Stimulated activated naive CD8-positive, alpha-beta T cell treated with anti-CD3 and anti-CD28 coated beads, Interleukin-15, amount 100 ng/mL, for 72 hours (primary cell): ENCODE measurements at regions not wholly inside any gene's neighbourhood (a gene's known extent, or its start where the extent isn't known, plus 50 kb on each side); places are given as distances from the start of the nearest gene placed in this dataset.
"Not testable (repeated sequence)": the region's sequence is repeated elsewhere in the genome, so short reads cannot be mapped to it uniquely, and the experiment has no call there.

Experiments
- ATAC-seq: fragments of 150-1000 bp; cut with Tn5 transposase; 2 replicates; pipeline ENCODE4 v1.10.0; 2021; ENCODE audit warnings: mild to moderate bottlenecking, moderate library complexity
- DNase-seq, 2 donors: peaks; one replicate each; pipeline ENCODE4 v3.0.0; 2021 to 2022
- H3K27ac Mint-ChIP-seq, 2 donors: one replicate each; pipeline ENCODE4 v1.8.0; 2022; ENCODE audit warnings: mild to moderate bottlenecking in 2 of 2, mixed read lengths in 2 of 2, moderate library complexity in 2 of 2
- H3K27me3 Mint-ChIP-seq: one replicate; pipeline ENCODE4 v1.8.0; 2022; ENCODE audit warnings: mixed read lengths
- H3K4me1 Mint-ChIP-seq: one replicate; pipeline ENCODE4 v1.8.0; 2022; ENCODE audit warnings: mild to moderate bottlenecking, mixed read lengths
- H3K4me3 Mint-ChIP-seq, 2 donors: one replicate each; pipeline ENCODE4 v1.8.0; 2022; ENCODE audit warnings: mild to moderate bottlenecking in 2 of 2, mixed read lengths in 2 of 2, moderate library complexity in 1 of 2
- H3K9me3 Mint-ChIP-seq, 2 donors: one replicate each; pipeline ENCODE4 v1.8.0; 2022; ENCODE audit warnings: mixed read lengths in 2 of 2

DNA sequence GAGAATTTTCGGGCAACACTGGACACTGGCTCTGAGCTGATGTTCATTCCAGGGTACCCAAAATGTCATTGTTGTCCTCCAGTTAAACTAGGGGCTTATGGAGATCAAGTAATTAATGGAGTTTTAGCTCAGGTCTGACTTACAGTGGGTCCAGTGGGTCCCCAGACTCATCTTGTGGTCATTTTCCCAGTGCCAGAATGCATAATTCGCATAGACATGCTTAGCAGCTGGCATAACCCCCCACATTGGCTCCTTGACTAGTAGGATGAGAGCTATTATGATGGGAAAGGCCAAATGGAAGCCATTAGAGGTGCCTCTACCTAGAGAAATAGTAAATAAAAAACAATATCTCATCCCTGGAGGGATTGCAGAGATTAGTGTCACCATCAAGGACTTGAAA, 818.9 kb downstream of the TMTC2 start:
- no peak for ATAC-seq

DNA sequence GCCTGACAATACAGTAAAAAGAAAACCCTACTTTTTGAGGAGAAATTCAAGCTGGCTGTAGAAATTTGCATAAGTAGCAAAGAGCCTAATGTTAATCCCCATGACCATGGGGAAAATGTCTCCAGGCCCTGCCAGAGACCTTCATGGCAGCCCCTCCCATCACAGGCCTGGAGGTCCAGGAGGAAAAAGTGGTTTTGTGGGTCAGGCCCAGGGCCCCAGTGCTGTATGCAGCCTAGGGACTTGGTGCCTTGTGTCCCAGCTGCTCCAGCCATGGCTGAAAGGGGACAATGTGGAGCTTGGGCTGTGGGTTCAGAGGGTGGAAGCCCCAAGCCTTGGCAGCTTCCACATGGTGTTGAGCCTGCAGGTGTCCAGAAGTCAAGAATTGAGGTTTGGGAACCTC, 813.2 kb downstream of the TMTC2 start:
- H3K9me3 Mint-ChIP-seq = peaks cover 20 to 24% of the 10 kb centered on the region in 2 donors

More for the DNA sequence above, 818.9 kb downstream of the TMTC2 start:
- Mint-ChIP-seq H3K4me3 (no peak overlapping the region), H3K27me3 (no peaks in the 10 kb centered on the region), H3K27ac (no peak overlapping the region), H3K9me3 (peaks cover 9 to 13% of the 10 kb centered on the region in 2 donors), H3K4me1 (no peaks in the 10 kb centered on the region)
- no peak for DNase-seq

DNA sequence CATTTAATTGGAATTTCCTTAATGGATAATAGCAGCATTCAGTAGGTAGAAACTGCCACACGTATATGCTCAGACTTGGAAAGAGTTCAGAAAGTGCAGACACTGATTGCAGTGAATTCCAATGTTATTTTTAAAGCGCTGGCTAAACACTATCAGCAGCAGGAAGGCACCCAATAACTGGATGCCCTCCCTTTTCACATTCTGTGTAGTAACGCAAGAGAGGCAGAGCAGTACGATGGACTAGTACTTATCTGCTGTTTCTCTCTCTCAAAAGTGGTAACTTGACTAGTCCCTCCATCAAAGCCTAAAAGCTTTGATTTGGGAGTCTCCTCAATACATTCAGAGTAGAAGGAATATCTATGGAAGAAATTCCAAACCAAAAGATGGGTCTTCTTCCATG, 791.0 kb downstream of the TMTC2 start:
- Mint-ChIP-seq H3K4me3 (no peak overlapping the region), H3K27ac (no peak overlapping the region), H3K9me3 (no peaks in the 10 kb centered on the region), H3K27me3 (no peaks in the 10 kb centered on the region), H3K4me1 (no peaks in the 10 kb centered on the region)
- ATAC-seq = no peak
- DNase-seq = no peak

More for the DNA sequence above, 813.2 kb downstream of the TMTC2 start:
- H3K4me1 Mint-ChIP-seq, H3K27me3 Mint-ChIP-seq, DNase-seq, ATAC-seq, H3K4me3 Mint-ChIP-seq, H3K27ac Mint-ChIP-seq: not testable (repeated sequence)

DNA sequence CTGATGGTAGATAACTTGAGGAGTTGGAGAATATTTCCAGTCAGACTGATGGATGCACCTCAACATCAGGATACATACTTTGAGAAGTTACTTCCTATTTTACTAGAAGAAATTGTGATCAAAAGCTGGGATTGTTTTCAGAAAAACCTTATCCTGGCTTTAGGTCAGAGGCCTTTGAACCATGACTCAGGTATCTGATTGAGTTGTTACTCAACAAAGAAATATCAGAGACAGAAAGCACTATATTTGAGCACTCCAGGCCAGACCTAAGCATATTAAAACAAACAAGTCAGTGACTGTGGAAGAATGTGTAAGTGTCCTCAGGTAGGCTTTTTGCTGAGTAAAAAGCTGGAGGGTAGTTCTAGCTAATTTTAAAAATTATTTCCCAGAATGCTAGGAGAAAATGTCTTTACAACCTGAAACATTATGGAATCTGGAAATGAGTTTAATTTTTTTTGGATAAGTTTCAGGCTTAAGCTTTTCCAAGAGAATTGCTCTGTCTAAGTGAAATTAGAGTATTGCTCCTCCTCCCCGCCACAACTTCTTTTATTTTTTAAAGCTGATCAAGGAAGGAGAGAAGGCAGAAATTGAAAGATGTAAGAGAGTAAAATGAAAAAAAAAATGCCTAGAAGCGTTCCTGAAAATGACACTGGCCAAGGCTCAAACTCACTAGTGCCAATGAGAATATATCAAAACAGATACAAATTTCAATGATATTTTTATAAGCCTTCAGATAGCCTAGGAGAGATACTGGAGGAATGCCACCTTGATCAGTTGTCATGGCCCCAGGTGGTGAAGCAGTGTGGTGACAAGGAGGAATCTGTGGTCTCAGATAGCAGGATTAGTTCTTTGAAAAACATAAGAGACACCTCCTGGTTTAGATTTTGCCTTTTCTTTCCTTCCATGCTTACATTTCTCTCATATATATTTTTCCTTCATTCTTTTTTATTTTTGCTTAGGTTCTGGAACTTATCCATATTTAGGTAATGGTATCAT, 790.3 kb downstream of the TMTC2 start:
- Mint-ChIP-seq H3K27ac (no peak overlapping the region), H3K27me3 (no peaks in the 10 kb centered on the region), H3K4me1 (no peaks in the 10 kb centered on the region), H3K4me3 (no peak overlapping the region), H3K9me3 (no peaks in the 10 kb centered on the region)
- DNase-seq (no peak), ATAC-seq (no peak)

DNA sequence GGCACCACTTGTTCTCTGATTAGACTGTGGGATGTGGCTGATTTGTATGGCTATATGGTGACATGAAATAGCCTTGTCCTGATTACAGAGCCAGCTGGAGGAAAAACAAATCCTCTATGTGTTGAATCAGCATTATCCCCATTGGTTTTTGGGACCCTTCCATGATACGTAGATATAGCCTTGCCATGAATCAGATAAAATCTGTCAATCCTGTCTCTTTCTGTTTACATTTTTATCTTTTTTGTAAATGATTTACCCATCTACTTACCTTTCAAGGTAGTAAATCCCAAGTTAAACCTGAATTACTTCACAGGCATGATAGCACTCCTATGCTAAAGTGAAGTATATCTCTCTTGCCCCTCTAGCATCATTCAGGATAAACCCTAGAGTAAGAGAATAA, 789.3 kb downstream of the TMTC2 start:
- no peak for DNase-seq
- no peaks in the 10 kb centered on the region for H3K9me3 Mint-ChIP-seq
- no peak for ATAC-seq
- no peak overlapping the region for H3K27ac Mint-ChIP-seq
- no peaks in the 10 kb centered on the region for H3K27me3 Mint-ChIP-seq
- H3K4me3 Mint-ChIP-seq = no peak overlapping the region
- H3K4me1 Mint-ChIP-seq = no peaks in the 10 kb centered on the region

DNA sequence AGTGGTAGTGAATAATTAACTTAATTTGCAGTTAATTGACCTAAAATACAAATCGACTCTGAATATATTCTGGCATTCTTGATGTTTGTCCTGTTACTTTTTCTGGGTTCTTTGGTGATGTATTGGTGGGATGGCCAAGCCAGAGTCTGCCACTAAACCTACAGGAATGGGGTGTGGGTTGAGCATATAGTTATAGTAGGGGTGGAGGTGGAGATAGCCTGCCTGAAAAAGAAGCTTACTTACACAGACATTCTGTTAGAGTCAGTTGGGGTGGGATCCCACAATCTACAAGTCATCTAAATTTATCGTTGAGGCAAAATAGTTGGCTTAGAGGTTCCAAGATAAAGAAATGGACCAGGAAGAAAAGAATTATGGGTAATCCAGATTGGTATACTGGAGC, 787.7 kb downstream of the TMTC2 start:
- H3K27me3 Mint-ChIP-seq = no peaks in the 10 kb centered on the region
- H3K4me1 Mint-ChIP-seq = no peaks in the 10 kb centered on the region
- no peak overlapping the region for H3K4me3 Mint-ChIP-seq
- H3K9me3 Mint-ChIP-seq = no peaks in the 10 kb centered on the region
- no peak overlapping the region for H3K27ac Mint-ChIP-seq
- DNase-seq (no peak), ATAC-seq (no peak)

DNA sequence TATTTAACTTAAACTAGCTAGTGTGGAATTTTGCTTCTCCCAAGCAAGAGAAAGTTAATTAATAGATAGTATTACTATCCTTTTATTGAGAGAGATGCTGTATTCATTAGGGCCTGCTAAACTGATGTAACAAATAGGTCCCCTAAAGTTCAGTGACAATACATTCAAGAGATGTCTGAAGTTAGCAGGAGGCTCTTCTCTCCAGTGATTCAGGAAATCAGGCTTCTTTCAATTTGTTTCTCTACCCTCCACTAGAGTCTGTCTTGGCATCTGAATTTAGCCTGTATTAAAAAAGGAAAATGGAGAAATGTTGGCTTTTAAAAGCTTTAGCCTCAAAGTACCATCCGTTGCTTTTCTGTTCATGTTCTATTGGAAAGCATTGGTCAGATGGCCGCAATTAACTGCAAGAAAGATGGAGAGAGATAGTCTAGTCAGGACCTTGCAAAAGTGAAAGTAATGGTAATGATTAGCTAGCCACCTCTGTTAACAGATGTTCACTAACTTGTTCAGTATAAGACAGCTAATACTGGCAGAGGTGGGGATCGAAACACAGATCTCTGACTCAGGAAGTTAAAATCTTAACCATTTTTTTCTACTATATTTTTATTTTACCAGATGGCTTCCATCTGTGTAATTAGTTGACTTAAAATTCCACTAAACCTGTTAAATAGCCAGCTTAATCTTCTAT, 786.8 kb downstream of the TMTC2 start:
- H3K4me1 Mint-ChIP-seq = no peaks in the 10 kb centered on the region
- ATAC-seq (no peak), DNase-seq (no peak)
- H3K9me3 Mint-ChIP-seq = no peaks in the 10 kb centered on the region
- no peaks in the 10 kb centered on the region for H3K27me3 Mint-ChIP-seq
- H3K4me3 Mint-ChIP-seq = no peak overlapping the region
- H3K27ac Mint-ChIP-seq = no peak overlapping the region

DNA sequence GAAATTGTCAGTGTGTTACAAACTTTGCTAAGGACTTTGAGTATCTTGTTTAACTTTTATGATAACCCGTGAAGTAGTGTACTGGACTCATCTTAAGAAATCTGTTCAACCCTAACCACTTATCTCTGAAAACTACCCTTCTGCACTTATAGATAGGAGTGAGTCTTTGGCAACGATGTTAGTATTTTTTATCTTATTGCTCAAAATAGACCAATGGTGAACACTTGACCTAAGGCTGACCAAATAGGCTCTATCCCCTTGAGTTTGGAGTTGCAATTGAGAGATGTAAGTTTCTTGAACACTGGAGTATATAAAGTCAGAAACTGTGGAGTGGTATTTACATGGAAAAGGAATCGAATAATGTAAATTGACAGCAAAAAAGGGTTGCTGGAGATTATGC, 786.1 kb downstream of the TMTC2 start:
- DNase-seq (no peak), ATAC-seq (no peak)
- H3K9me3 Mint-ChIP-seq = no peaks in the 10 kb centered on the region
- H3K27ac Mint-ChIP-seq = no peak overlapping the region
- no peaks in the 10 kb centered on the region for H3K4me1 Mint-ChIP-seq
- H3K27me3 Mint-ChIP-seq = no peaks in the 10 kb centered on the region
- no peak overlapping the region for H3K4me3 Mint-ChIP-seq

DNA sequence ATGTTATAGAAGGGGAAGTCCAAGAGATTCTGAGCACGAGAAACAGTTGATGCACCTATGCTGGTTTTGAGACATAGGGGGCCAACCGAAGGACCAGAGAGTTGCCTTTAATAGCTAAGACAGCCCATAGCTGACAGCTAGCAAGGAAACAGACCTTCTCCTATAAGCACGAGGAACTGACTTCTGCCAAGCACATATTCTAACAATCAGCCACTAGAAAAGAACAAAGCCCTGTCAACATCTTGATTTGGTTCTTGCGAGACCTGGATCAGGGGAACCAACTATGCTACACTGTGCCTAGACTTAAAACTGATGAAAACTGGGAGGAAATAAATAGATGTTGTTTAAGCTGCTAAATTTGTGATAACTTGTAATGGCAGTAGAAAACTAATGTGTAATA, 785.6 kb downstream of the TMTC2 start:
- no peaks in the 10 kb centered on the region for H3K4me1 Mint-ChIP-seq
- no peak overlapping the region for H3K27ac Mint-ChIP-seq
- DNase-seq (no peak), ATAC-seq (no peak)
- no peaks in the 10 kb centered on the region for H3K27me3 Mint-ChIP-seq
- no peak overlapping the region for H3K4me3 Mint-ChIP-seq
- H3K9me3 Mint-ChIP-seq = no peaks in the 10 kb centered on the region

DNA sequence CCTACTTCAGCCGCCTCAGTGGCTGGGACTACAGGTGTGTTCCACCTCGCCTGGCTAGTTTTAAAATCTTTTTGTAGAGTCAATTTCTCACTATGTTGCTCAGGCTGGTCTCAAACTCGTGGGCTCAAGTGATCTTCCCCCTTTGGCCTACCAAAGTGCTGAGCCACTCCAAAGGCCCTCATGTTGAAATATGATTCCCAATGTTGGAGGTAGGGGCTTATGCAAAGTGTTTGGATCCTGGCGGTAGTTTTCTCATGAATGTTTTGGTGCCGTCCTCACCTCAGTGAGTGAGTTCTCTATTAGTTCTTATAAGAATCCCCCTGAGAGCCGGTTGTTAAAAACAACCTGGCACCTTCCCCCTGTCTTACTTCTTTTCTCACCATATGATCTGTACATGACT, 784.6 kb downstream of the TMTC2 start:
- Mint-ChIP-seq H3K27me3 (no peaks in the 10 kb centered on the region), H3K9me3 (no peaks in the 10 kb centered on the region), H3K27ac (no peak overlapping the region), H3K4me1 (no peaks in the 10 kb centered on the region), H3K4me3 (no peak overlapping the region)
- ATAC-seq = no peak
- no peak for DNase-seq

DNA sequence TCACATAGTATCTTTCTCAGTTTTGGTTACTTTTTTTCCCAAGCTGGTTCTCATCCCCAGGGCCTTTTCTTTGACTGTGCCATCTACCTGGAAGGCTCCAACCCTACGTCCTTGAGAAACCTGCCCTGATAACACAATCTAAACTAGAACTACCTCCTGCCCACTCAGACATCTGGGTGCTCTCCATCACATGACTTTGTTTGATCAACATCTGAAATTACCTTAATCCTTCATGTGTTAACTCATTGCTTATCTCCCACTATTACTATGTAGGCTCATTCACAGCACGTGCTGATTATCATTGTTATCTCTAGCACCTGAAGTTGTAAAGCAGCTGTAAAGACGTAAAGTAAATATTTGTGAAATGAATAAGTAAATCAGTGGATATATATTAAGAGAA, 784.0 kb downstream of the TMTC2 start:
- no peak for ATAC-seq
- Mint-ChIP-seq H3K4me3 (no peak overlapping the region), H3K9me3 (no peaks in the 10 kb centered on the region), H3K27me3 (no peaks in the 10 kb centered on the region), H3K27ac (no peak overlapping the region), H3K4me1 (no peaks in the 10 kb centered on the region)
- DNase-seq = no peak

DNA sequence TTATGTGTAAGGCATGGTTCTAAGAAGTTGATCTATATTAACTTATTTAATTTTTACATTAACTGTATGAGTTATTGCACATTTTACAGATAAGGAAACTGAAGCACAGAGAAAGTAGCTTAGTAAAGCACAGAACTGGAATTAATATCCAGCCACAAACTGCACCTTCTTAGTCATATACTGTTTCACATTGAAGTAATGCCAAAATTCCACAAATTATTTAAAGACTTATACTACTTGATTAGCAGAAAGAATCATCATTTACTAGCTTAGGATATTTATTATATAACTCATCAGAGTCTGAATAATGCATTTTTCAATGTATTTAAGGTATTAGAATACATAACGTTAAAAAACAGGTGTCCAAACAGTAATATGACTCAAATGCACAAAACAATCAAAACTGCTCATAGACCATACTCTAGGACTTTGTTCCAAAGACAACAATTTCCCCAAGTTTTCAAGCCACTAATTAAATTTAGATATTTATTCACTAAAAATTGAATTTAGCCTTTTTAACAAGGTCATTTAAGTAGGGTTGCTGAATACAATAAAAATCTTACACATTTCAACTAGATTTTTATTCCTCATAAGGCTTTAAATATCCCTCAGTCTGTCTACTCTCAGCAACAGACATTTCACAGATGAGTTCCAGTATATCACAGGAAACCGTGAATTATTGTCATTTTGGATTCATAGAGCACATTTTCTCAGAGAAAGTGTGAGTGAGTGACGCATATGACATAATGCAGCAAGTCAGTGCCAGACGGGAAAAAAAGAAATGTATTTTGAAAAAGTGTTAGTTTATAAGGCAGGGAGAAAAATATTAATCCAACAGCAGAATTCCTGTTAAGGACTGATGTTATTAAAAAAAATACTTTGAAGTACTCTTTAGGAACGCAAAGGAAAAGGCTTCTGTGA, 782.5 kb downstream of the TMTC2 start:
- ATAC-seq = no peak
- Mint-ChIP-seq H3K4me3 (no peak overlapping the region), H3K27ac (no peak overlapping the region), H3K27me3 (no peaks in the 10 kb centered on the region), H3K9me3 (no peaks in the 10 kb centered on the region), H3K4me1 (no peaks in the 10 kb centered on the region)
- DNase-seq = no peak

DNA sequence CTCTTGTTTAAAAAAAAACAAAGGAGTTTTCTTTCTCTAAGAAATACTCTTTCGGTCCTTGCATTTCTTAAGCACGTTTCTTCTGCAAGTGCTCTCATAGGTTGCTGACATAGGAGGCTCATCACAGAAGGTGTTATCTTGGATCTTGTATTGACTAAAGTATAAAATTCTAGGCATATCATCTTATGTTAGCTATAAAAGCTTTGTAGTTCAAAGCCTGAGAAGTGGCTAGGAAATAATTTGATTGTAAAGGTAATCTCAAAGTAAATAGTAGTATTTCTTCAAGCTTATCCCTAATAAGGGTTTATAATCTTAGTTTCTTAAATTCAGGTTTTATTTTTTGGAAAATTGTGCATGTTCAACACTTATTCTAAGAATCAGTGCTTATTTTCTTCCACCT, 778.9 kb downstream of the TMTC2 start:
- Mint-ChIP-seq H3K9me3 (peaks cover 0 to 12% of the 10 kb centered on the region in 2 donors), H3K4me3 (no peak overlapping the region), H3K4me1 (no peaks in the 10 kb centered on the region), H3K27ac (no peak overlapping the region), H3K27me3 (no peaks in the 10 kb centered on the region)
- DNase-seq = no peak
- no peak for ATAC-seq

DNA sequence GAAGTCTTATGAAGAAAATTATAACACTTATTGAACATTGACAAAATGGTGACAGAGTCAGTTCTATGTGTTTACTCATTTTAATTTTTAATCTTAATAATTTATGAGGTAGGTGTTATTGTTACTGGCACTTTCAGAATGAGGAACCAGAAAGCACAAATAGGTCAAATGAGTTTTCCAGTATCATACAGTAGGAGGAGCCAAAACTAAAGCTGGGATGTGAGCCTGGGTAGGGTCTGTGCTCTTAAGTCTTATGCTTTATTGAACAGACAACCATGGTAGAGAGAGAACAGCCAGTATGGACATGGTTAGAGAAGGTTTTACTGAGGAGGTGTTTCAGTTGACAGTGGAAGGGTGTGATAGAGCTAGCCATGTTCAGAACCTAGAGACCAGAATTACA, 775.7 kb downstream of the TMTC2 start:
- DNase-seq (no peak), ATAC-seq (no peak)
- Mint-ChIP-seq H3K9me3 (peaks cover 0 to 12% of the 10 kb centered on the region in 2 donors), H3K27me3 (no peaks in the 10 kb centered on the region), H3K4me1 (no peaks in the 10 kb centered on the region), H3K27ac (no peak overlapping the region), H3K4me3 (no peak overlapping the region)

DNA sequence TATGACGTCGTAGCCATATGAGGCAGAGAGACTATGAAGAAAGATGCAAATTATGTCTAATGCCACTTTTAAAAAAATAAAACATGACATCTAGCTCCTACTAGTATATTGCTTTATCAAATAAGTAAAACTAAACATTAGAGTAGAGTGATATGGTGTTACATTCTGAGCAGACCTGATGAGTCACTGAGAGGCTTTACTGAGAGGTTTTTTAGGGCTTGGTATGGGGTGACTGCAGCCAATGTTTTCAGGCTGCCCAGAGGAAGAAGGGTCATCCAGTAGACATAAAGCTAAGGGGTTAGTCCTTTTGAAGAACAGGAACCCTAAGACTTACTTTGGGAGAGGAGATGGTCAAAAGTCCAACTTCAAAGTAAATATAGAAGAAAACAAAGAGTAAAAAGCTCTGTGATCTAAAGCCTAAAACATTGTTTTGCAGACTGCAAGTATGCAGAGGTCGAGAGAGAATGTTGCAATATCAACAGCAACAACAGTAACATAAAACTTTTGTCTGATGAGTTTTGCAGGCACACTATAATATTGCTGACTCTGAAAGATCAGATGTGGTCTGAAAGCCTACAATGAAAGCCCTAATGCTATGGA, 774.7 kb downstream of the TMTC2 start:
- peaks cover 0 to 12% of the 10 kb centered on the region in 2 donors for H3K9me3 Mint-ChIP-seq
- H3K4me3 Mint-ChIP-seq = no peak overlapping the region
- no peaks in the 10 kb centered on the region for H3K4me1 Mint-ChIP-seq
- H3K27me3 Mint-ChIP-seq = no peaks in the 10 kb centered on the region
- DNase-seq (no peak), ATAC-seq (no peak)
- H3K27ac Mint-ChIP-seq = no peak overlapping the region
